ENCODE measurements at regions not wholly inside any gene's neighbourhood (a gene's known extent, or its start where the extent isn't known, plus 50 kb on each side); places are given as distances from the start of the nearest gene placed in this dataset.
A peak's percentile ranks its signal among the peaks of the same experiment; 100 is the strongest.

DNA sequence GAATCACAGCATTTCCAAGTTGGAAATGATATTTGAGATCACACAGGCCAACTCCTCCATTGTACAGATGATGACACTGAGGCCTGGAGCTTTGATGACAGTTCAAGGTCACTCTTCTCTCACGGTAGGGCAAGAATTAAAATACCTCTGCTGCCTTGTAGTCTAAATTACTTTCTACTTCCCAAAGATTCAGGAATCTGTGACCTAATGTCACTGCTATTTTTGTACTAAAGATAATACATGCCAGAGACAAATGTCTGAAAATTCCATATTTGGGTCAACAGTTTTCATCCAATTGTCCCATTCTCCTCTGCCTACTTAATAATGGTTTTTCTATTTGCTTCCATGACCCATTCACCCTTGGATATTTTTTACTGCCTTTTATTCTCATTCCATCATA, 160.0 kb downstream of the SOD2 start:
- no peaks in the 10 kb centered on the region for H3K9me3 ChIP-seq (ENCODE audit: low read length)
- no peak overlapping the region for H3K27ac ChIP-seq (ENCODE audit: low read length)
- no peaks in the 10 kb centered on the region for H4K20me1 ChIP-seq (ENCODE audit: insufficient read depth, low read depth, low read length)
- H3K9me2 ChIP-seq (replicated peaks; ENCODE audit: insufficient read depth, low read length), result no peaks in the 10 kb centered on the region
- H3K4me1 ChIP-seq (ENCODE audit: low read length), result peaks cover 24% of the 10 kb centered on the region
- H2AFZ ChIP-seq (ENCODE audit: low read length), result no peak overlapping the region
- H3K36me3 ChIP-seq (ENCODE audit: insufficient read depth, low read length), result no peaks in the 10 kb centered on the region
- H3K4me2 ChIP-seq (ENCODE audit: low read depth, low read length, poor library complexity, severe bottlenecking), result no peak overlapping the region
- no peaks in the 10 kb centered on the region for H3K79me2 ChIP-seq (ENCODE audit: low read length)
- H3K4me3 ChIP-seq (ENCODE audit: low read length), result no peak overlapping the region
- H3K27me3 ChIP-seq (ENCODE audit: low read length), result no peaks in the 10 kb centered on the region
- DNase-seq, result no peak
- H3K9ac ChIP-seq (ENCODE audit: low read length), result no peak overlapping the region

DNA sequence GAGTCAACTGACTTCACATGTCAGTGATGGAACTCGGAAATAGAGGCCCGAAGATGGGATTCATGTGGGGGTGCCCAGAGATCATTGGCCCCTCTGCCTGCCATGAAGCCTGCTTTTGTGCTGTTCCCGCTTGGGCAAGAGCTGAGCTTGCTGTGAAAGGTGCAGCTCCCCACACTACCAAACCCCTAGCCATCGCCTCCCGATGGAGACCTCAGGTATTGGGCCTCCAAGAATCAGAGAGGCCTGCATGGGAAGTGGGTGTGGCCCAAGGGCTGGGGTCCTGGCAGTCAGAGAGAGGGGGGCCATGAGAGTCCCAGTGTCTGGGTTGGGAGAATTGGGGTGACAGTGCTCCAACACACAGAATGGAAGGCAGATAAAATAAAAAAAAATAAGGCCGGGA, 160.9 kb downstream of the SOD2 start:
- Histone ChIP-seq H3K4me1 (ENCODE audit: low read length) (peaks cover 17% of the 10 kb centered on the region), H3K36me3 (ENCODE audit: insufficient read depth, low read length) (no peaks in the 10 kb centered on the region), H2AFZ (ENCODE audit: low read length) (no peak overlapping the region), H3K9me3 (ENCODE audit: low read length) (no peaks in the 10 kb centered on the region), H3K27ac (ENCODE audit: low read length) (no peak overlapping the region), H3K9me2 (replicated peaks; ENCODE audit: insufficient read depth, low read length) (no peaks in the 10 kb centered on the region), H4K20me1 (ENCODE audit: insufficient read depth, low read depth, low read length) (no peaks in the 10 kb centered on the region), H3K4me2 (ENCODE audit: low read depth, low read length, poor library complexity, severe bottlenecking) (no peak overlapping the region), H3K79me2 (ENCODE audit: low read length) (no peaks in the 10 kb centered on the region), H3K27me3 (ENCODE audit: low read length) (no peaks in the 10 kb centered on the region), H3K4me3 (ENCODE audit: low read length) (no peak overlapping the region), H3K9ac (ENCODE audit: low read length) (no peak overlapping the region)
- DNase-seq, result peak; percentile 49

DNA sequence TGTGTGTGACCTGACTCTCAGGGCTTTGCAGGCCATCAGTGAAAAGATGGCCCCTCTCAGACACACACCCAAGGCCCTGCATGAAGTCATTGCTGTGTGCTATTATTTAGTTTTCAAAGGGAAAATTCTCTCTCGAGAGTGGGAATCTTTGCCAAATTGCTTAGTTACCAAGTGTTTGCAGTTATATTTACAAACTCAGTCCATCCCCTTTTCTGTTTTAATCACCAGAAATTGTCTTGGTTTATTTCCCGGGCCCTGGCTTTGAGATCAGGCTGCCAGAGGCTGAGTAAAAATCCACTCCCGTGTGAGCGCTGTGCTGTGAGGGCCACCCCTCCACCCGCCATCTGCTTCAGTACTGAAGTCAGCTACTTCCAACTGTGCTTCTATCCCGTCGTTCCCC, 163.1 kb downstream of the SOD2 start:
- Histone ChIP-seq H3K9me2 (replicated peaks; ENCODE audit: insufficient read depth, low read length) (no peaks in the 10 kb centered on the region), H3K9ac (ENCODE audit: low read length) (no peak overlapping the region), H3K9me3 (ENCODE audit: low read length) (no peaks in the 10 kb centered on the region), H3K27ac (ENCODE audit: low read length) (no peak overlapping the region), H3K4me1 (ENCODE audit: low read length) (no peaks in the 10 kb centered on the region), H3K36me3 (ENCODE audit: insufficient read depth, low read length) (no peaks in the 10 kb centered on the region), H3K79me2 (ENCODE audit: low read length) (no peaks in the 10 kb centered on the region), H3K27me3 (ENCODE audit: low read length) (no peaks in the 10 kb centered on the region), H2AFZ (ENCODE audit: low read length) (no peak overlapping the region), H3K4me3 (ENCODE audit: low read length) (no peak overlapping the region), H3K4me2 (ENCODE audit: low read depth, low read length, poor library complexity, severe bottlenecking) (no peak overlapping the region), H4K20me1 (ENCODE audit: insufficient read depth, low read depth, low read length) (no peaks in the 10 kb centered on the region)
- no peak for DNase-seq

DNA sequence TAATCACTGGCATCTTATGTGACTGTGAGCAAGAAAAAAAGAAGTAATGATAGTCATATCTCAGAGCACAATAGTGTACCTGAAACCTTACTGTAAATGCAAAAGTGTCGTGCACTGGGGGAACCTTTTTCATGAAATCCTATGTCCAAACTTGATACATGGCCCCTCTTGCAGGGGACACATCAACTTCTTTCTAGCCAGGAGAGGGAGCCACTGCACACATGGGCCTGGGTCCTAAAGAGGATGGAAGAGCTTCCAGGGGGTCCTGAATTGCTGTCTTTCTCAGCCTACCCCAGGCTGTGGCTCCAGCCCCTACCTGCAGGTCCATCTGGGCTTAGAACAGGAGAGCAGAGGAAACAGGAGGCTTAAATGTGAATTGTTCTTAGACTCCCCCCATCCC, 165.7 kb downstream of the SOD2 start:
- no peak overlapping the region for H3K27ac ChIP-seq (ENCODE audit: low read length)
- H3K79me2 ChIP-seq (ENCODE audit: low read length), result no peaks in the 10 kb centered on the region
- no peaks in the 10 kb centered on the region for H3K9me3 ChIP-seq (ENCODE audit: low read length)
- no peak overlapping the region for H3K4me2 ChIP-seq (ENCODE audit: low read depth, low read length, poor library complexity, severe bottlenecking)
- no peak overlapping the region for H3K9ac ChIP-seq (ENCODE audit: low read length)
- DNase-seq, result no peak
- H3K27me3 ChIP-seq (ENCODE audit: low read length), result no peaks in the 10 kb centered on the region
- H3K9me2 ChIP-seq (replicated peaks; ENCODE audit: insufficient read depth, low read length), result no peaks in the 10 kb centered on the region
- H4K20me1 ChIP-seq (ENCODE audit: insufficient read depth, low read depth, low read length), result no peaks in the 10 kb centered on the region
- no peaks in the 10 kb centered on the region for H3K36me3 ChIP-seq (ENCODE audit: insufficient read depth, low read length)
- no peak overlapping the region for H2AFZ ChIP-seq (ENCODE audit: low read length)
- H3K4me1 ChIP-seq (ENCODE audit: low read length), result no peaks in the 10 kb centered on the region
- no peak overlapping the region for H3K4me3 ChIP-seq (ENCODE audit: low read length)

- peak; percentile 45 for DNase-seq
- no peaks in the 10 kb centered on the region for H3K9me3 ChIP-seq (ENCODE audit: low read length)
Measured at GRCh38 chr6:159525445-159526025, 167.5 kb downstream of the SOD2 start.

DNA sequence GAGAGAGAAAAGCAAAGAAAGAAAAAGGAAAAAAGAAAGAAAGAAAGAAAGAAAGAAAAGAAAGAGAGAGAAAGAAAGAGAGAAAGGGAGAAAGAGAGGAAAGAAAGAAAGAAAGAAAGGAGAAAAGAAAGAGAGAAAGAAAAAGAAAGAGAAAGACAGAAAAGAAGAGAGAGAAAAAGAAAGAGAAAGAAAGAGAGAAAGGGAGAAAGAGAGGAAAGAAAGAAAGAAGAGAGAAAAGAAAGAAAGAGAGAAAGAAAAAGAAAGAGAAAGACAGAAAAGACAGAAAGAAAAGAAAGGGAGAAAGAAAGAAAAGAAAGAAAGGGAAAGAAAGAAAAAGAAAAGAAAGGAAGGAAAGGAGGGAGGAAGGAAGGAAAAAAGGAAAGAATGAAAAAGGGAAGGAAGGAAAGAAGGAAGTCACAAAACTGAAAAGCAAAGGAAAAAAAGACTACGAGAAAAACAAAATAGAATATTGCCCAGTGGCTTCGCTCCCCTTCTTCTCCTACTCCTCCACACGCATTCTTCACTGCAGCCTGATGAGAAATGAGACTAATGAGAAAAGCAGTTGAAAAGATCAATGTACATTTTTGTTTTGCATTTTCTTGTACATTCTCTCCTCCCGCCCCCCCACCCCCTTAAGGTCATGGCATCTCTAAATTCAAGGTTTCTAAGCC, 170.0 kb downstream of the SOD2 start:
- no peaks in the 10 kb centered on the region; the same call in 1 of the 2 replicates for H3K9me2 ChIP-seq (replicated peaks; ENCODE audit: insufficient read depth, low read length)
- no peak overlapping the region for H3K4me2 ChIP-seq (ENCODE audit: low read depth, low read length, poor library complexity, severe bottlenecking)
- no peaks in the 10 kb centered on the region for H3K9me3 ChIP-seq (ENCODE audit: low read length)
- H3K27me3 ChIP-seq (ENCODE audit: low read length), result no peaks in the 10 kb centered on the region; the same call in 1 of the 2 replicates
- no peaks in the 10 kb centered on the region for H3K79me2 ChIP-seq (ENCODE audit: low read length)
- no peak overlapping the region for H3K9ac ChIP-seq (ENCODE audit: low read length)
- H3K27ac ChIP-seq (ENCODE audit: low read length), result no peak overlapping the region
- no peaks in the 10 kb centered on the region for H3K4me1 ChIP-seq (ENCODE audit: low read length)
- no peaks in the 10 kb centered on the region for H3K36me3 ChIP-seq (ENCODE audit: insufficient read depth, low read length)
- no peak overlapping the region for H3K4me3 ChIP-seq (ENCODE audit: low read length)
- no peak for DNase-seq
- H4K20me1 ChIP-seq (ENCODE audit: insufficient read depth, low read depth, low read length), result no peaks in the 10 kb centered on the region
- no peak overlapping the region for H2AFZ ChIP-seq (ENCODE audit: low read length)

More at GRCh38 chr6:159525445-159526025, 167.5 kb downstream of the SOD2 start:
- no peaks in the 10 kb centered on the region for H3K79me2 ChIP-seq (ENCODE audit: low read length)
- H3K9ac ChIP-seq (ENCODE audit: low read length), result no peak overlapping the region
- no peaks in the 10 kb centered on the region; the same call in 1 of the 2 replicates for H3K27me3 ChIP-seq (ENCODE audit: low read length)
- no peak overlapping the region for H3K4me3 ChIP-seq (ENCODE audit: low read length)
- no peaks in the 10 kb centered on the region for H3K9me2 ChIP-seq (replicated peaks; ENCODE audit: insufficient read depth, low read length)
- no peak overlapping the region for H3K27ac ChIP-seq (ENCODE audit: low read length)
- no peak overlapping the region for H3K4me2 ChIP-seq (ENCODE audit: low read depth, low read length, poor library complexity, severe bottlenecking)
- no peaks in the 10 kb centered on the region for H3K4me1 ChIP-seq (ENCODE audit: low read length)
- H3K36me3 ChIP-seq (ENCODE audit: insufficient read depth, low read length), result no peaks in the 10 kb centered on the region
- no peak overlapping the region for H2AFZ ChIP-seq (ENCODE audit: low read length)
- no peaks in the 10 kb centered on the region for H4K20me1 ChIP-seq (ENCODE audit: insufficient read depth, low read depth, low read length)

- Histone ChIP-seq H3K27me3 (ENCODE audit: low read length) (no peaks in the 10 kb centered on the region; the same call in 1 of the 2 replicates), H3K4me3 (ENCODE audit: low read length) (no peak overlapping the region), H3K4me1 (ENCODE audit: low read length) (no peaks in the 10 kb centered on the region), H3K27ac (ENCODE audit: low read length) (no peak overlapping the region), H4K20me1 (ENCODE audit: insufficient read depth, low read depth, low read length) (no peaks in the 10 kb centered on the region), H3K9me3 (ENCODE audit: low read length) (no peaks in the 10 kb centered on the region), H3K36me3 (ENCODE audit: insufficient read depth, low read length) (no peaks in the 10 kb centered on the region), H3K4me2 (ENCODE audit: low read depth, low read length, poor library complexity, severe bottlenecking) (no peak overlapping the region), H3K79me2 (ENCODE audit: low read length) (no peaks in the 10 kb centered on the region), H2AFZ (ENCODE audit: low read length) (no peak overlapping the region), H3K9ac (ENCODE audit: low read length) (no peak overlapping the region), H3K9me2 (replicated peaks; ENCODE audit: insufficient read depth, low read length) (no peaks in the 10 kb centered on the region; the same call in 1 of the 2 replicates)
- DNase-seq, result no peak
Measured at GRCh38 chr6:159521962-159522361, 171.1 kb downstream of the SOD2 start.

DNA sequence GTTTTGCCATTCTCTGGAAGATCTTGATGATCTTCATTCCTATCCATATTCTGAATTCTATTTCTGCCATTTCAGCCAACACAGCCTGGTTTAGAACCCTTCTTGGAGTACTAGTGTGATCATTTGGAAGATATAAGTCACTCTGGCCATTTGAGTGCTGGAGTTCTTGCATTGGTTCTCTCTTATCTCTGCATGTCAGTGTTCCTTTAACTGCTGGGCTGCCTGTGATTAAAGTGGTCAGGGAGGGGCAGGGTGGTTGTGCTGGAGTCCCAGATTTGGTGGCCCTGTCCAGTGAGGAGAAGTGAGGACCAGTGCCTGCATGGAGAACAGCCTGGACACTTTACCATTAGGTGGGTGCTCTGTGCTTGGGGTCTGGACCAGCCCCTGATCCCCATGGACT, 173.0 kb downstream of the SOD2 start:
- Histone ChIP-seq H3K79me2 (ENCODE audit: low read length) (no peaks in the 10 kb centered on the region), H4K20me1 (ENCODE audit: insufficient read depth, low read depth, low read length) (no peaks in the 10 kb centered on the region), H3K27ac (ENCODE audit: low read length) (no peak overlapping the region), H3K27me3 (ENCODE audit: low read length) (no peaks in the 10 kb centered on the region; the same call in 1 of the 2 replicates), H3K9me2 (replicated peaks; ENCODE audit: insufficient read depth, low read length) (no peaks in the 10 kb centered on the region; the same call in 1 of the 2 replicates), H3K4me2 (ENCODE audit: low read depth, low read length, poor library complexity, severe bottlenecking) (no peak overlapping the region), H3K9ac (ENCODE audit: low read length) (no peak overlapping the region), H3K9me3 (ENCODE audit: low read length) (no peaks in the 10 kb centered on the region), H3K4me1 (ENCODE audit: low read length) (no peaks in the 10 kb centered on the region), H3K36me3 (ENCODE audit: insufficient read depth, low read length) (0 out of 2 replicates have a peak, but pooled peaks cover 2% of the 10 kb centered on the region), H3K4me3 (ENCODE audit: low read length) (no peak overlapping the region), H2AFZ (ENCODE audit: low read length) (no peak overlapping the region)
- no peak for DNase-seq

All from Karpas-422 (cell line).